Glutamatergic neuron (in vitro differentiated cells): ENCODE measurements at regions not wholly inside any gene's neighbourhood (a gene's known extent, or its start where the extent isn't known, plus 50 kb on each side); places are given as distances from the start of the nearest gene placed in this dataset.

ENCODE experiments used
- DNase-seq: peaks from one replicate; pipeline ENCODE4 v3.0.0; 2022
- H3K27ac Mint-ChIP-seq: one replicate; pipeline ENCODE4 v1.8.0; 2020; ENCODE audit warnings: mild to moderate bottlenecking, mixed read lengths, inconsistent platforms; ENCODE audit not compliant: unreplicated experiment
- H3K27me3 Mint-ChIP-seq: one replicate; pipeline ENCODE4 v1.8.0; 2020; ENCODE audit warnings: mild to moderate bottlenecking, moderate library complexity, mixed read lengths, inconsistent platforms; ENCODE audit not compliant: unreplicated experiment
- H3K36me3 Mint-ChIP-seq: one replicate; pipeline ENCODE4 v1.8.0; 2020; ENCODE audit warnings: mild to moderate bottlenecking, mixed read lengths, inconsistent platforms; ENCODE audit not compliant: unreplicated experiment
- H3K4me1 Mint-ChIP-seq: one replicate; pipeline ENCODE4 v1.8.0; 2020; ENCODE audit warnings: mild to moderate bottlenecking, low read depth, mixed read lengths, inconsistent platforms; ENCODE audit not compliant: unreplicated experiment
- H3K4me3 Mint-ChIP-seq: one replicate; pipeline ENCODE4 v1.8.0; 2020; ENCODE audit warnings: mild to moderate bottlenecking, mixed read lengths, inconsistent platforms; ENCODE audit not compliant: unreplicated experiment
- H3K9me3 Mint-ChIP-seq: one replicate; pipeline ENCODE4 v1.8.0; 2020; ENCODE audit warnings: mild to moderate bottlenecking, moderate library complexity, mixed read lengths, inconsistent platforms; ENCODE audit not compliant: unreplicated experiment
- TF ChIP-seq, protein P1 (sequence below): fragments of 200-600 bp; sonication (generic); IDR thresholded peaks from one replicate; pipeline ENCODE4 v1.5.0; 2021; ENCODE audit not compliant: partially characterized antibody, unreplicated experiment

DNA sequence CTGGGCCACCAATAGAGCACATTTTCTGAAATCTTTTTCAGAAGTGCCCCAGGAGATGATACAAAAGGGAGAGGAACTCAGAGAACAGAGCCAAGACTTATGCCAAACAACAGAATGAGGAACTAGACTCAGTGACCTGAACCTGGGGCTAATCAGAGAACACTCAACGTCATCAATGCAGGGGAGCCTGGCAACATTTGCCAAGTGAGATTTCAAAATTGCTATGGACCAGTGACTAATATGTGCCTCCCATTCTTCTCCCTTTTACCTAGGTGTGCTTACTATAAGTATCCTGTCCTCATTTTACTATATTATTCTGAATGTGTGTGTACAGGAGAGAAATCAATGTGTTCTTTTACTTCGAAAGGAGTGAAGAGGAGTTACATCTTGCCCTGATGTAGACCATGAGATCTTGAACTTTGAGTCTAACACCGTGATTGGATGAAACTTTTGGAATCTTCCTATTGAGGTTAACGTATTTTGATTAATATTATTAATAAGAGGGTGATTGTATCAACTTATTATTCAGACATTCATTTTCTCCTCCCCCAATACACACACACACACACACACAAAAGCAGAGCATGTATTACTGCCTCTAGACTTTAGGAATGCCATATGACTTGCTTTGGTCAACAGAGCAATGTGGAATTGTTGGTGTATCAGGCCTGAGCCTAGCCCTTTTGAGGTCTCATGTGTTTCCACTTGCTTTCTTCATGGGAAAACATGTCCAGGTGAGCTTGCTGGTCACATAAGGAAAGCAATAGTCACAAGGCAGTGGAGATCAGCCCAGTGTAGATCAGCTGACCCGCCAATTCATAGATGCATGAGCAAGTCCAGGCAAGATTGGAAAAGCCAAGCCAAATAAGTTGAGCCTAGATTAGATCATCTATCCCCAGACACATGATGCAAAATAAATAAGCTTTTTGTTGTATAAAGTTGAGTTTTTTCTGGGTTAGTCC is 80.3 kb upstream of the ETS2 start:
- no peaks in the 10 kb centered on the region for H3K9me3 Mint-ChIP-seq
- TF ChIP-seq, protein P1, sequence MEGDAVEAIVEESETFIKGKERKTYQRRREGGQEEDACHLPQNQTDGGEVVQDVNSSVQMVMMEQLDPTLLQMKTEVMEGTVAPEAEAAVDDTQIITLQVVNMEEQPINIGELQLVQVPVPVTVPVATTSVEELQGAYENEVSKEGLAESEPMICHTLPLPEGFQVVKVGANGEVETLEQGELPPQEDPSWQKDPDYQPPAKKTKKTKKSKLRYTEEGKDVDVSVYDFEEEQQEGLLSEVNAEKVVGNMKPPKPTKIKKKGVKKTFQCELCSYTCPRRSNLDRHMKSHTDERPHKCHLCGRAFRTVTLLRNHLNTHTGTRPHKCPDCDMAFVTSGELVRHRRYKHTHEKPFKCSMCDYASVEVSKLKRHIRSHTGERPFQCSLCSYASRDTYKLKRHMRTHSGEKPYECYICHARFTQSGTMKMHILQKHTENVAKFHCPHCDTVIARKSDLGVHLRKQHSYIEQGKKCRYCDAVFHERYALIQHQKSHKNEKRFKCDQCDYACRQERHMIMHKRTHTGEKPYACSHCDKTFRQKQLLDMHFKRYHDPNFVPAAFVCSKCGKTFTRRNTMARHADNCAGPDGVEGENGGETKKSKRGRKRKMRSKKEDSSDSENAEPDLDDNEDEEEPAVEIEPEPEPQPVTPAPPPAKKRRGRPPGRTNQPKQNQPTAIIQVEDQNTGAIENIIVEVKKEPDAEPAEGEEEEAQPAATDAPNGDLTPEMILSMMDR, result no peak
- peaks cover 5% of the 10 kb centered on the region for H3K36me3 Mint-ChIP-seq
- H3K27me3 Mint-ChIP-seq, result peaks cover 2% of the 10 kb centered on the region
- DNase-seq, result no peak
- no peak overlapping the region for H3K27ac Mint-ChIP-seq
- H3K4me1 Mint-ChIP-seq, result no peaks in the 10 kb centered on the region
- H3K4me3 Mint-ChIP-seq, result no peak overlapping the region

DNA sequence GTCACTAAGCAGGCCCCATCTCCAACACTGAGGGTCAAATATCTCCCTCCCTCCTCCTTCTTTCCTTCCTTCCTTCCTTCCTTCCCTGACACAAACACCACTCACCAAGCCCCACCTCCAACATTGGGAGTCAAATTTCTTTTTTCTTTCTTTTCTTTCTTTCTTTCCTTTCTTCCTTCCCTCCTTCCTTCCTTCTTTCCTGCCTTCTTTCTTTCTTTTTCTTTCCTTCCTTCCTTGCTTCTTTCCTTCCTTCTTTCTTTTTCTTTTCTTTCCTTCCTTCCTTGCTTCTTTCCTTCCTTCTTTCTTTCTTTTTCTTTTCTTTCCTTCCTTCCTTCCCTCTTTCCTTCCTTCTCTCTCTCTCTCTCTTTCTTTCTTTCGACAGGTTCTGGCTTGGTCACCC is 79.2 kb upstream of the ETS2 start:
- no peak overlapping the region for H3K27ac Mint-ChIP-seq
- H3K36me3 Mint-ChIP-seq, result peaks cover 5% of the 10 kb centered on the region
- H3K27me3 Mint-ChIP-seq, result peaks cover 4% of the 10 kb centered on the region
- DNase-seq, result no peak
- no peaks in the 10 kb centered on the region for H3K4me1 Mint-ChIP-seq
- H3K9me3 Mint-ChIP-seq, result no peaks in the 10 kb centered on the region
- TF ChIP-seq, protein P1, result no peak
- H3K4me3 Mint-ChIP-seq, result no peak overlapping the region

DNA sequence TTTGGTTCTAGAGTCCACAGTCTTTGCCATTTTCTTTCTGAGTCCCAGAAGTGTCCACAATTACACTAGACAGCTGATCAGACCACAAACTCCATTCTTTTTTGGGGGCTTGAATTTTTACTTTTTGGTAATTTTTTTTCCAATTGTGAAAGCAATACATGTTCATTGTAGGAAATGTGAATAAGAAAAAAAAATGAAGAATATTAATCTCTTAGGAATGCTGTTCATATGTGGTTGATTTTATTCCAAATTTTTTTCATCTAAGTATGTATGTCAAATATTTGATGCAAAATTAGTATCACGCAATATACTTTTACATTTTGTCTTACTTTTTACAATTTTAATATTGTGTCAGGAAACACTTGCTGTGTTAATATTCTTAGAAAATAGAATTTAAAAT is 76.4 kb upstream of the ETS2 start:
- H3K4me1 Mint-ChIP-seq, result peaks cover 2% of the 10 kb centered on the region
- no peaks in the 10 kb centered on the region for H3K9me3 Mint-ChIP-seq
- H3K4me3 Mint-ChIP-seq, result no peak overlapping the region
- no peak overlapping the region for H3K27ac Mint-ChIP-seq
- no peak for DNase-seq
- TF ChIP-seq, protein P1, result no peak
- peaks cover 5% of the 10 kb centered on the region for H3K36me3 Mint-ChIP-seq
- H3K27me3 Mint-ChIP-seq, result peaks cover 4% of the 10 kb centered on the region

DNA sequence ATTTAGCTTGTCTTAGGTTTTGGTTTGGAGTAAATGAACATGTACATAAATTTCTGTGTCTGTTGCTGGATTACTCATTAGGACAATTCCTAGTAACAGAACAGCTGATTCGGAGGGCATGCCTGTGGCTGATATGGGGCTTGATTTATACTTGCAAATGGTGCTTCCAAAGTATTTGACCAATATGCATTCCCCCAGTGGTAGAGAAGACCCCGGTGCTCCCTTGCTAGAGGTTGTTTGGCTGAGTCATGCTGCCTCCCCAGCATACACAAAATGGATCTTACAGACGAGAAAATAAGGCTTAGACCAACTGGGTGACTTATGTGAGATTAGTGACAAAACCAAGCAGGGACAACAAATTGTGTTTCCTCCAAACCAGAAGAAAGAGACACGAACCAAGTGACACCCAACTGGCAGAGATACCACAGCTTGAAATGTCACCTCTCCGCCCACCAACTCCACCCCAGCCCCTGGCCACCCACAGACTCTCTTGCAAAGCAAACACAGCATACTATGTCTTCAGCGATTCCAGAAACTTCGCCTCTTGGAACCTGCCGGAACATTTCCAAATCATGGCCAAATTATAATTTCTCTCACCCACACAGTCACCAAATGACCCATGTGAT is 75.9 kb upstream of the ETS2 start:
- Mint-ChIP-seq H3K9me3 (no peaks in the 10 kb centered on the region), H3K27ac (no peak overlapping the region), H3K36me3 (peaks cover 5% of the 10 kb centered on the region), H3K4me3 (no peak overlapping the region), H3K4me1 (peaks cover 2% of the 10 kb centered on the region), H3K27me3 (peaks cover 2% of the 10 kb centered on the region)
- TF ChIP-seq, protein P1, result no peak
- no peak for DNase-seq
